KMS-11 (cell line): ENCODE measurements at regions not wholly inside any gene's neighbourhood (a gene's known extent, or its start where the extent isn't known, plus 50 kb on each side); places are given as distances from the start of the nearest gene placed in this dataset.
"Not testable (repeated sequence)": the region's sequence is repeated elsewhere in the genome, so short reads cannot be mapped to it uniquely, and the experiment has no call there.

Source experiments
- H2AFZ ChIP-seq: fragments of 200-600 bp; sonication (generic); 2 replicates; pipeline ENCODE4 v1.6.1; 2016; ENCODE audit warnings: antibody characterized with exemption, mixed run types, low read depth
- H3K27ac ChIP-seq: fragments of 200-600 bp; sonication (generic); 2 replicates; pipeline ENCODE4 v1.6.1; 2016; ENCODE audit warnings: mild to moderate bottlenecking, mixed run types
- H3K27me3 ChIP-seq: fragments of 200-600 bp; sonication (generic); 2 replicates; pipeline ENCODE4 v1.6.1; 2017; ENCODE audit warnings: mild to moderate bottlenecking, low read depth, mixed run types, moderate library complexity; ENCODE audit not compliant: insufficient read depth
- H3K36me3 ChIP-seq: fragments of 200-600 bp; sonication (generic); 2 replicates; pipeline ENCODE4 v1.6.1; 2017; ENCODE audit warnings: mild to moderate bottlenecking, mixed run types; ENCODE audit not compliant: insufficient read depth
- H3K4me1 ChIP-seq: fragments of 200-600 bp; sonication (generic); 2 replicates; pipeline ENCODE4 v1.6.1; 2016; ENCODE audit warnings: mild to moderate bottlenecking, low read depth, mixed run types; ENCODE audit not compliant: poor library complexity, severe bottlenecking
- H3K4me2 ChIP-seq: fragments of 200-600 bp; sonication (generic); 2 replicates; pipeline ENCODE4 v1.7.0; 2016; ENCODE audit warnings: mild to moderate bottlenecking, mixed run types
- H3K4me3 ChIP-seq: fragments of 200-600 bp; sonication (generic); IDR thresholded peaks from 2 replicates; pipeline ENCODE4 v1.6.1; 2017; ENCODE audit warnings: low read depth, low read length, mixed read lengths; ENCODE audit not compliant: insufficient read depth
- H3K79me2 ChIP-seq: fragments of 200-600 bp; sonication (generic); 2 replicates; pipeline ENCODE4 v1.6.1; 2016; ENCODE audit warnings: low read depth, mixed run types; ENCODE audit not compliant: insufficient read depth
- H3K9ac ChIP-seq: fragments of 200-600 bp; sonication (generic); 2 replicates; pipeline ENCODE4 v1.6.1; 2016; ENCODE audit warnings: mild to moderate bottlenecking, mixed run types
- H4K20me1 ChIP-seq: fragments of 200-600 bp; sonication (generic); 2 replicates; pipeline ENCODE4 v1.6.1; 2016; ENCODE audit warnings: mild to moderate bottlenecking, mixed run types; ENCODE audit not compliant: insufficient read depth
- CTCF ChIP-seq: fragments of 200-600 bp; sonication (generic); conservative IDR thresholded peaks from 2 replicates; pipeline ENCODE4 v1.6.1; 2017; ENCODE audit warnings: low read depth, mild to moderate bottlenecking, antibody characterized with exemption, low read length, moderate library complexity, mixed read lengths

GRCh38 chr6:6984585-6985366, 123.0 kb upstream of the RREB1 start:
- no peaks in the 10 kb centered on the region for H4K20me1 ChIP-seq
- no peak overlapping the region for H3K4me3 ChIP-seq
- H2AFZ ChIP-seq, result no peak overlapping the region
- no peaks in the 10 kb centered on the region for H3K36me3 ChIP-seq
- no peak for TF ChIP-seq CTCF
- H3K79me2 ChIP-seq, result no peaks in the 10 kb centered on the region
- H3K9ac ChIP-seq, result no peak overlapping the region
- no peaks in the 10 kb centered on the region for H3K4me1 ChIP-seq
- H3K27me3 ChIP-seq, result no peaks in the 10 kb centered on the region
- H3K27ac ChIP-seq, result no peak overlapping the region
- H3K4me2 ChIP-seq, result no peak overlapping the region

- H3K36me3 ChIP-seq, result no peaks in the 10 kb centered on the region
Observed at GRCh38 chr6:6986344-6986743, 121.4 kb upstream of the RREB1 start.

GRCh38 chr6:6987749-6988148, 120.0 kb upstream of the RREB1 start:
- Histone ChIP-seq H3K27me3 (no peaks in the 10 kb centered on the region), H3K4me3 (no peak overlapping the region), H3K4me2 (no peak overlapping the region)

More at GRCh38 chr6:6986344-6986743, 121.4 kb upstream of the RREB1 start:
- Histone ChIP-seq H4K20me1 (no peaks in the 10 kb centered on the region), H3K27ac (no peak overlapping the region), H3K4me2 (no peak overlapping the region), H2AFZ (no peak overlapping the region), H3K4me1 (no peaks in the 10 kb centered on the region), H3K9ac (no peak overlapping the region), H3K79me2 (no peaks in the 10 kb centered on the region), H3K27me3 (no peaks in the 10 kb centered on the region), H3K4me3 (no peak overlapping the region)
- no peak for TF ChIP-seq CTCF

GRCh38 chr6:6990059-6990458, 117.7 kb upstream of the RREB1 start:
- not testable (repeated sequence) for H2AFZ ChIP-seq, H3K4me3 ChIP-seq, H3K36me3 ChIP-seq, H3K4me1 ChIP-seq, H3K4me2 ChIP-seq, H4K20me1 ChIP-seq, H3K79me2 ChIP-seq, H3K9ac ChIP-seq, H3K27ac ChIP-seq, H3K27me3 ChIP-seq

More at GRCh38 chr6:6987749-6988148, 120.0 kb upstream of the RREB1 start:
- H3K36me3 ChIP-seq, result no peaks in the 10 kb centered on the region
- H4K20me1 ChIP-seq, result no peaks in the 10 kb centered on the region
- no peaks in the 10 kb centered on the region for H3K79me2 ChIP-seq
- no peak overlapping the region for H3K27ac ChIP-seq
- no peak overlapping the region for H2AFZ ChIP-seq
- H3K9ac ChIP-seq, result no peak overlapping the region
- no peaks in the 10 kb centered on the region for H3K4me1 ChIP-seq
- TF ChIP-seq CTCF, result no peak

- Histone ChIP-seq H4K20me1 (no peaks in the 10 kb centered on the region), H3K27ac (no peak overlapping the region), H3K4me2 (no peak overlapping the region), H3K79me2 (no peaks in the 10 kb centered on the region), H3K27me3 (no peaks in the 10 kb centered on the region), H3K4me3 (no peak overlapping the region), H3K9ac (no peak overlapping the region), H2AFZ (no peak overlapping the region), H3K36me3 (no peaks in the 10 kb centered on the region), H3K4me1 (no peaks in the 10 kb centered on the region)
- no peak for TF ChIP-seq CTCF
Observed at GRCh38 chr6:6993503-6994237, 114.1 kb upstream of the RREB1 start.
